H1 (cell line): ENCODE measurements at regions not wholly inside any gene's neighbourhood (a gene's known extent, or its start where the extent isn't known, plus 50 kb on each side); places are given as distances from the start of the nearest gene placed in this dataset.

Experiments
- ASH2L ChIP-seq: fragments of 200-600, 300-600 bp; sonication (generic); IDR thresholded peaks from one replicate; pipeline ENCODE4 v1.7.1; 2017; ENCODE audit warnings: low read length
- CBX5 ChIP-seq: fragments of 300-800, 300-1000 bp; sonication (generic); IDR thresholded peaks from 2 replicates; pipeline ENCODE4 v1.7.1; 2016; ENCODE audit warnings: antibody characterized with exemption, low read length, low read depth
- CHD7 ChIP-seq: fragments of 300-600 bp; sonication (generic); IDR thresholded peaks from 2 replicates; pipeline ENCODE4 v1.7.1; 2012; ENCODE audit warnings: low read length, moderate library complexity, mild to moderate bottlenecking, inconsistent platforms; ENCODE audit not compliant: insufficient replicate concordance
- MAX ChIP-seq: IDR thresholded peaks from 2 replicates; pipeline ENCODE4 v1.6.1; 2012; ENCODE audit warnings: inconsistent platforms
- POLR2A ChIP-seq, 2 experiments: IDR thresholded peaks; 1 replicate in 1 of 2; 2 replicates in 1 of 2; pipeline ENCODE4 v1.6.1; 2011; ENCODE audit warnings: low read depth in 2 of 2, low read length in 2 of 2, mild to moderate bottlenecking in 2 of 2; ENCODE audit errors: control extremely low read depth in 1 of 2
- SIN3A ChIP-seq, 2 experiments: IDR thresholded peaks in 1 of 2; conservative IDR thresholded peaks in 1 of 2; 2 replicates each; pipeline ENCODE4 v1.6.1; 2011 to 2012; ENCODE audit warnings: low read length in 2 of 2, improper control_type of control experiment in 1 of 2, low read depth in 1 of 2, mild to moderate bottlenecking in 1 of 2
- SP2 ChIP-seq: IDR thresholded peaks from 2 replicates; pipeline ENCODE4 v1.6.1; 2012; ENCODE audit warnings: mild to moderate bottlenecking, low read length, inconsistent platforms
- TAF7 ChIP-seq: optimal IDR thresholded peaks from 2 replicates; pipeline ENCODE3; 2011; ENCODE audit warnings: low read depth, mild to moderate bottlenecking, inconsistent platforms, low read length, moderate library complexity, borderline replicate concordance
- TCF12 ChIP-seq: IDR thresholded peaks from 2 replicates; pipeline ENCODE4 v1.6.1; 2011; ENCODE audit warnings: low read depth, mild to moderate bottlenecking, low read length
- TEAD4 ChIP-seq: IDR thresholded peaks from 2 replicates; pipeline ENCODE4 v1.6.1; 2012; ENCODE audit warnings: low read depth, low read length, inconsistent platforms, mixed read lengths
- ZNF274 ChIP-seq: IDR thresholded peaks from 2 replicates; pipeline ENCODE4 v1.7.0; 2012; ENCODE audit warnings: low read length, borderline replicate concordance; ENCODE audit errors: extremely low read depth

DNA sequence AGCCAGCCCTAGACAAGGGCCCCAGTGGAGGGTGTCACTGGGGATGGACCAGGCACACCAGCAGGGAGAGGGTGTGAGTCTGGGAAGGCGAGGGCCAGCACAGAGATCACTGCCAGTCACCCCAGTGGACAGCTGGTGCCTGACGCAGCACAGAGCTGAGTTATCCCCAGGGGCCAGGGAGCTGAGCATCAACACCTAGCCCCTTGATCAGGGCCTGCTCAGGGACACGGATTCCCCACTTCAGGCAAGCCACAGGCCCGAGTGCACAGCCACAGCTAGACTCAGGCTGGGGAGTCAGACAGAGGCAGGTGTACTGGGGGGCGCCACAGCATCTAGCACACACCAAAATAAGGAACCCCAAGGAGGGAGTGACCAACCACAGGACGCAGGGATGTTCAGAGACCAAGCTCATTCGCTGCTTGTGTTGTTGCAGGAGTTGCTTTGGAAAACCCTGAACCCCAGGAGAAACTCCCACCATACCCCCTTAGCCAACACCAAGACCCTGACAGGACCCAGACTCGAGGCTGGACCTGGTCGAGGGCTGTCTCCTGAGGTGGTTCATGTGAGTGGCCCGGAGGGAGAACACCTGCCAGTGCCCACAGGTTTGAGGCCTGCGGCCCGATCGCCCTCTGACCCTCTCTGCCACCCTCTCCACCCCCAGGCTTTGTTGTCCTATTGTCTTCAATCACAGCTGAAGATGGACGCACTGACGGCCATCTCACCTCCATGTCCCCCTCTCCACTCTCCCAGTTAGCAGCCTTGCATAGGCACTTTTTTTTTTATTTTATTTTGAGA, 146.8 kb downstream of the TPRA1 start (continued):
- no peak for TF ChIP-seq CHD7
- TF ChIP-seq SIN3A (conservative IDR thresholded peaks at IDR 0.05 in 1 of 2, IDR thresholded peaks at IDR 0.05 in 1 of 2; ENCODE audit: low read depth in 1 of 2, low read length in 2 of 2) = no peak
- TF ChIP-seq CBX5 = no peak
- no peak for TF ChIP-seq ZNF274
- no peak for TF ChIP-seq TEAD4
- TF ChIP-seq TCF12 = no peak
- no peak for TF ChIP-seq POLR2A (IDR thresholded peaks at IDR 0.05; ENCODE audit: control extremely low read depth in 1 of 2, low read depth in 2 of 2, low read length in 2 of 2)
- TF ChIP-seq MAX = no peak
- no peak for TF ChIP-seq ASH2L
- no peak for TF ChIP-seq TAF7
- TF ChIP-seq SP2 = no peak
